HCT116 (cell line): ENCODE measurements at regions not wholly inside any gene's neighbourhood (a gene's known extent, or its start where the extent isn't known, plus 50 kb on each side); places are given as distances from the start of the nearest gene placed in this dataset.

ENCODE experiments used
- ATAC-seq: fragments of 200-7000 bp; cut with Tn5 transposase; 2 replicates; pipeline ENCODE4 v1.9.1; 2020; ENCODE audit warnings: mild to moderate bottlenecking, moderate library complexity
- BruUV-seq: library from RNA; stranded (reverse); fragments of 400-500 nt; replicated peaks from 2 replicates; lab custom pipeline; 2021; lab: Mats Ljungman, UMichigan
- CTCF ChIA-PET: fragments of 300-600 bp; sonication (Branson Sonifier 250); formaldehyde crosslinking; loops from one replicate; lab custom pipeline; 2021; ENCODE audit warnings: antibody characterized with exemption; lab: Charles Lee
- POLR2A ChIA-PET: fragments of 300-600, 350-600 bp; sonication (Branson Sonifier 250); formaldehyde crosslinking; loops from one replicate; lab custom pipeline; 2021; ENCODE audit warnings: antibody characterized with exemption; lab: Charles Lee
- RAD21 ChIA-PET, 2 experiments: fragments of 300-600 bp; sonication (Branson Sonifier 250); formaldehyde crosslinking; loops; one replicate each; lab custom pipeline; 2023; ENCODE audit warnings: low total read pairs in 2 of 2; ENCODE audit not compliant: uncharacterized antibody in 2 of 2, unreplicated experiment in 2 of 2, low non-redundant PET in 1 of 2; lab: Charles Lee
- DNase-seq: peaks from one replicate; pipeline ENCODE4 v3.0.0-alpha.2; 2010; ENCODE audit warnings: low read depth, low spot score
- H2AFZ ChIP-seq: fragments of 200-600 bp; shearing (Covaris generic), sonication (generic); 2 replicates; pipeline ENCODE4 v1.6.1; 2017; ENCODE audit warnings: low read depth, mixed run types, mixed read lengths, antibody characterized with exemption, low read length; ENCODE audit not compliant: poor library complexity, severe bottlenecking
- H3K27ac ChIP-seq: 2 replicates; pipeline ENCODE4 v1.5.1; 2012; ENCODE audit warnings: low read depth, low read length
- H3K27me3 ChIP-seq: fragments of 200-600 bp; sonication (generic); 2 replicates; pipeline ENCODE4 v1.6.1; 2016; ENCODE audit warnings: mixed run types, low read length, mixed read lengths; ENCODE audit not compliant: insufficient read depth
- H3K36me3 ChIP-seq, 2 experiments: fragments of 200-500 bp in 1 of 2; fragments of 200-600 bp in 1 of 2; sonication (Bioruptor generic) in 1 of 2; sonication (generic) in 1 of 2; 2 replicates each; pipeline versions ENCODE4 v1.5.1 to v1.6.1; 2014 to 2016; ENCODE audit warnings: low read length in 2 of 2, inconsistent platforms in 1 of 2, mixed read lengths in 1 of 2, mixed run types in 1 of 2; ENCODE audit not compliant: insufficient read depth in 2 of 2, control insufficient read depth in 1 of 2
- H3K4me1 ChIP-seq, 2 experiments: fragments of 200-600 bp in 1 of 2; sonication (generic) in 1 of 2; 2 replicates each; pipeline versions ENCODE4 v1.5.1 to v1.6.1; 2012 to 2017; ENCODE audit warnings: low read length in 2 of 2, inconsistent platforms in 1 of 2, mild to moderate bottlenecking in 1 of 2, mixed read lengths in 1 of 2, mixed run types in 1 of 2, moderate library complexity in 1 of 2; ENCODE audit not compliant: insufficient read depth in 2 of 2, control insufficient read depth in 1 of 2
- H3K4me2 ChIP-seq: fragments of 200-600 bp; sonication (generic); 2 replicates; pipeline ENCODE4 v1.6.1; 2017; ENCODE audit warnings: mixed run types, low read length, mixed read lengths
- H3K4me3 ChIP-seq, 2 experiments: fragments of 200-600 bp in 1 of 2; sonication (generic) in 1 of 2; replicated peaks in 1 of 2; 2 replicates each; pipeline ENCODE4 v1.5.1; 2011 to 2016; ENCODE audit warnings: low read length in 2 of 2, control low read depth in 1 of 2, low read depth in 1 of 2, mild to moderate bottlenecking in 1 of 2, mixed read lengths in 1 of 2, mixed run types in 1 of 2
- H3K79me2 ChIP-seq: fragments of 200-600 bp; sonication (generic); 2 replicates; pipeline ENCODE4 v1.6.1; 2017; ENCODE audit warnings: mild to moderate bottlenecking, mixed run types, low read length, moderate library complexity, mixed read lengths; ENCODE audit not compliant: insufficient read depth
- H3K9ac ChIP-seq: fragments of 200-600 bp; sonication (generic); 2 replicates; pipeline ENCODE4 v1.6.1; 2016; ENCODE audit warnings: low read length, mixed read lengths
- H3K9me2 ChIP-seq: fragments of 200-600 bp; sonication (generic), shearing (Covaris generic); 2 replicates; pipeline ENCODE4 v1.6.1; 2017; ENCODE audit warnings: mixed run types, mild to moderate bottlenecking, moderate library complexity; ENCODE audit not compliant: insufficient read depth
- H3K9me3 ChIP-seq, 2 experiments: fragments of 200-500 bp in 1 of 2; fragments of 200-600 bp in 1 of 2; sonication (Bioruptor generic) in 1 of 2; sonication (generic) in 1 of 2; 2 replicates each; pipeline ENCODE4 v1.6.1; 2014 to 2017; ENCODE audit warnings: low read length in 2 of 2, mixed read lengths in 2 of 2, inconsistent platforms in 1 of 2, low read depth in 1 of 2, mild to moderate bottlenecking in 1 of 2, mixed run types in 1 of 2, moderate library complexity in 1 of 2; ENCODE audit not compliant: control insufficient read depth in 1 of 2, insufficient read depth in 1 of 2
- H4K20me1 ChIP-seq: fragments of 200-600 bp; sonication (generic), shearing (Covaris generic); 2 replicates; pipeline ENCODE4 v1.6.1; 2017; ENCODE audit warnings: mixed run types, mild to moderate bottlenecking, moderate library complexity; ENCODE audit not compliant: insufficient read depth
- ATF3 ChIP-seq: IDR thresholded peaks from 2 replicates; pipeline ENCODE4 v1.6.1; 2012
- CEBPB ChIP-seq: IDR thresholded peaks from 2 replicates; pipeline ENCODE4 v1.6.1; 2012; ENCODE audit warnings: low read depth
- CTCF ChIP-seq, 3 experiments: fragments of 200-600 bp in 1 of 3; sonication (generic) in 1 of 3; IDR thresholded peaks in 2 of 3; conservative IDR thresholded peaks in 1 of 3; 2 replicates each; pipeline ENCODE4 v1.5.1; 2012 to 2017; ENCODE audit warnings: low read depth in 2 of 3, low read length in 2 of 3, antibody characterized with exemption in 1 of 3, borderline replicate concordance in 1 of 3, control low read depth in 1 of 3, mild to moderate bottlenecking in 1 of 3, mixed read lengths in 1 of 3, mixed run types in 1 of 3, moderate library complexity in 1 of 3; ENCODE audit not compliant: insufficient read depth in 1 of 3
- EGR1 ChIP-seq: IDR thresholded peaks from 2 replicates; pipeline ENCODE4 v1.6.1; 2012; ENCODE audit warnings: low read depth
- EZH2 ChIP-seq: fragments of 200-600 bp; sonication (generic); IDR thresholded peaks from 2 replicates; pipeline ENCODE4 v1.6.1; 2017; ENCODE audit warnings: antibody characterized with exemption, mixed run types
- EZH2phosphoT487 ChIP-seq: fragments of 200-600 bp; IDR thresholded peaks from 2 replicates; pipeline ENCODE4 v1.6.1; 2018; ENCODE audit warnings: antibody characterized with exemption, borderline replicate concordance
- FOSL1 ChIP-seq: IDR thresholded peaks from 2 replicates; pipeline ENCODE4 v1.6.1; 2012; ENCODE audit warnings: low read depth
- JUND ChIP-seq: IDR thresholded peaks from 2 replicates; pipeline ENCODE4 v1.6.1; 2012
- MAX ChIP-seq: IDR thresholded peaks from 2 replicates; pipeline ENCODE4 v1.6.1; 2012
- POLR2A ChIP-seq: IDR thresholded peaks from 2 replicates; pipeline ENCODE4 v1.7.0; 2011; ENCODE audit warnings: borderline replicate concordance; ENCODE audit not compliant: insufficient read depth, insufficient read length; ENCODE audit errors: extremely low read depth
- POLR2AphosphoS5 ChIP-seq: IDR thresholded peaks from 2 replicates; pipeline ENCODE4 v1.6.1; 2011; ENCODE audit warnings: mild to moderate bottlenecking, low read depth, low read length, moderate library complexity
- RAD21 ChIP-seq: IDR thresholded peaks from 2 replicates; pipeline ENCODE4 v1.6.1; 2012; ENCODE audit warnings: low read depth, mild to moderate bottlenecking
- REST ChIP-seq: IDR thresholded peaks from 2 replicates; pipeline ENCODE4 v1.6.1; 2012; ENCODE audit warnings: low read depth
- SRF ChIP-seq: IDR thresholded peaks from 2 replicates; pipeline ENCODE4 v1.6.1; 2012; ENCODE audit warnings: low read depth
- YY1 ChIP-seq: IDR thresholded peaks from 2 replicates; pipeline ENCODE4 v1.6.1; 2011; ENCODE audit warnings: low read length, low read depth, moderate library complexity, mild to moderate bottlenecking; ENCODE audit not compliant: insufficient replicate concordance; ENCODE audit errors: extremely low read depth
- ZBTB33 ChIP-seq: IDR thresholded peaks from 2 replicates; pipeline ENCODE4 v1.6.1; 2011; ENCODE audit warnings: mild to moderate bottlenecking, low read length, moderate library complexity; ENCODE audit not compliant: insufficient replicate concordance; ENCODE audit errors: extremely low read depth
- ZNF274 ChIP-seq: fragments of 200-500 bp; sonication (Bioruptor generic); IDR thresholded peaks from 2 replicates; pipeline ENCODE4 v1.6.1; 2014; ENCODE audit warnings: mild to moderate bottlenecking, low read depth, low read length, inconsistent platforms
- intact Hi-C: fragments of 100-400 bp; cut with micrococcal nuclease; formaldehyde crosslinking; loops from 2 replicates; pipeline ENCODE4 v1.10.0; 2022

GRCh38 chr7:88396948-88397322, 90.2 kb upstream of the STEAP4 start:
- ChIA-PET POLR2A (no interaction called here), CTCF (no interaction called here), RAD21 (no interaction called here)
- Histone ChIP-seq H3K27ac (no peak overlapping the region), H4K20me1 (no peaks in the 10 kb centered on the region; the same call in 1 of the 2 replicates), H3K27me3 (no peaks in the 10 kb centered on the region), H3K9me3 (no peaks in the 10 kb centered on the region), H3K4me2 (no peak overlapping the region), H3K4me3 (no peak overlapping the region), H3K9ac (no peak overlapping the region), H3K79me2 (no peaks in the 10 kb centered on the region), H3K36me3 (no peaks in the 10 kb centered on the region), H3K4me1 (no peaks in the 10 kb centered on the region), H2AFZ (no peak overlapping the region), H3K9me2 (no peaks in the 10 kb centered on the region)
- DNase-seq (no peak), ATAC-seq (no peak)
- no TSS peak for BruUV-seq
- TF ChIP-seq EZH2, result no peak
- no peak for TF ChIP-seq EGR1
- no peak for TF ChIP-seq RAD21
- TF ChIP-seq FOSL1, result no peak
- no peak for TF ChIP-seq CEBPB
- no peak for TF ChIP-seq YY1
- TF ChIP-seq ZBTB33, result no peak
- TF ChIP-seq EZH2phosphoT487, result no peak
- TF ChIP-seq POLR2AphosphoS5, result no peak
- TF ChIP-seq JUND, result no peak
- no peak for TF ChIP-seq MAX
- no peak for TF ChIP-seq ZNF274
- TF ChIP-seq REST, result no peak
- no peak for TF ChIP-seq ATF3
- TF ChIP-seq SRF, result no peak
- TF ChIP-seq POLR2A, result no peak
- no peak for TF ChIP-seq CTCF (IDR thresholded peaks at IDR 0.05 in 2 of 3, conservative IDR thresholded peaks at IDR 0.05 in 1 of 3; ENCODE audit: borderline replicate concordance in 1 of 3, insufficient read depth in 1 of 3, low read depth in 2 of 3, low read length in 2 of 3)
- intact Hi-C loops, result no loop called here
